ENCODE measurements at regions not wholly inside any gene's neighbourhood (a gene's known extent, or its start where the extent isn't known, plus 50 kb on each side); places are given as distances from the start of the nearest gene placed in this dataset.

DNA sequence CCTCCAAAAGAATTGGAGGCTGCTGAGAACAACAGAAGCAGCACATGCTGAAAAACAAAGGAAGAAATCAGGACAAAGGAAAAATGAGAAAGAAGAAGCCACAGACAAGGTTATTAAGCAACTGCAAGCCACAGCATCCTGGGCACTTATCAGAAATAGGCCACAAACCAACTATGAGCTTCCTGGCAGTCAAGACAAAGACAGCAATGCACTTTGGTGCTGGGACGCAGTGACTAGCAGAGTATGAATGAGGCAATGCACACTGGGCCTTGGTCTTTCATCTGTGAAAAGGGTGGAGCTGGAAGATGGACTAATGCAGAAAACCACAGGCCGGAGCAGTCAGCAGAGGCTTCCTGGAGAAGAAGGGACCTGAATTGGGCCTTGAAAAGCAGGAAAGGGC, 56.0 kb upstream of the LINGO1 start:
- Histone ChIP-seq H3K9me3 (no peaks in the 10 kb centered on the region), H3K27me3 (no peaks in the 10 kb centered on the region)
- TF ChIP-seq, protein P1, sequence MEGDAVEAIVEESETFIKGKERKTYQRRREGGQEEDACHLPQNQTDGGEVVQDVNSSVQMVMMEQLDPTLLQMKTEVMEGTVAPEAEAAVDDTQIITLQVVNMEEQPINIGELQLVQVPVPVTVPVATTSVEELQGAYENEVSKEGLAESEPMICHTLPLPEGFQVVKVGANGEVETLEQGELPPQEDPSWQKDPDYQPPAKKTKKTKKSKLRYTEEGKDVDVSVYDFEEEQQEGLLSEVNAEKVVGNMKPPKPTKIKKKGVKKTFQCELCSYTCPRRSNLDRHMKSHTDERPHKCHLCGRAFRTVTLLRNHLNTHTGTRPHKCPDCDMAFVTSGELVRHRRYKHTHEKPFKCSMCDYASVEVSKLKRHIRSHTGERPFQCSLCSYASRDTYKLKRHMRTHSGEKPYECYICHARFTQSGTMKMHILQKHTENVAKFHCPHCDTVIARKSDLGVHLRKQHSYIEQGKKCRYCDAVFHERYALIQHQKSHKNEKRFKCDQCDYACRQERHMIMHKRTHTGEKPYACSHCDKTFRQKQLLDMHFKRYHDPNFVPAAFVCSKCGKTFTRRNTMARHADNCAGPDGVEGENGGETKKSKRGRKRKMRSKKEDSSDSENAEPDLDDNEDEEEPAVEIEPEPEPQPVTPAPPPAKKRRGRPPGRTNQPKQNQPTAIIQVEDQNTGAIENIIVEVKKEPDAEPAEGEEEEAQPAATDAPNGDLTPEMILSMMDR (IDR thresholded peaks at IDR 0.05; ENCODE audit: low read depth, low read length), result no peak

DNA sequence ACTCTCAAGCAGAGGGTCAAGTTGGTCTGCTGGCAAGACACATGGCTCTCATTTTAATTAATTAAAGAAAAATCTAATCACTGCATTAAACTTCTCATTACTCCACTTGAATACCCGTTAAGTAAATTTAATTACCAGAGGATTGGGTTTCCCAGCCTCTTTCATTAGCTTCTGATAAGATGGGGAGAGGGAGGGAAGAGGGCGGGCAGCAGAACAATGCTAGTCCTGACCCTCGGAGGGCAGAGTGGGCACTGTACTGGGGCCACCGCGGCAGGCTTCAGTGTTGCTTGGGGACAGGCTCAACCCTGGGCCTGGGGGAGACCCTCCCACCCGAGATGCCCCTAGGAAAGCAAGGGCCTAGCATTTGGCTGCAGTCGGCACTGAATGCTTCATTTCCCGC, 55.6 kb upstream of the LINGO1 start:
- Histone ChIP-seq H3K36me3 (no peaks in the 10 kb centered on the region), H3K9me3 (no peaks in the 10 kb centered on the region), H3K4me3 (ENCODE audit: low read depth, low read length) (no peak overlapping the region), H3K4me1 (peaks cover 6% of the 10 kb centered on the region; the same call in 1 of the 2 replicates), H3K27me3 (no peaks in the 10 kb centered on the region)
- no peak for DNase-seq
- TF ChIP-seq, protein P1 (IDR thresholded peaks at IDR 0.05; ENCODE audit: low read depth, low read length), result no peak

More for the DNA sequence above, 56.0 kb upstream of the LINGO1 start:
- no peaks in the 10 kb centered on the region for H3K36me3 ChIP-seq
- no peak overlapping the region for H3K4me3 ChIP-seq (ENCODE audit: low read depth, low read length)
- peaks cover 6% of the 10 kb centered on the region; the same call in 1 of the 2 replicates for H3K4me1 ChIP-seq
- no peak for DNase-seq

DNA sequence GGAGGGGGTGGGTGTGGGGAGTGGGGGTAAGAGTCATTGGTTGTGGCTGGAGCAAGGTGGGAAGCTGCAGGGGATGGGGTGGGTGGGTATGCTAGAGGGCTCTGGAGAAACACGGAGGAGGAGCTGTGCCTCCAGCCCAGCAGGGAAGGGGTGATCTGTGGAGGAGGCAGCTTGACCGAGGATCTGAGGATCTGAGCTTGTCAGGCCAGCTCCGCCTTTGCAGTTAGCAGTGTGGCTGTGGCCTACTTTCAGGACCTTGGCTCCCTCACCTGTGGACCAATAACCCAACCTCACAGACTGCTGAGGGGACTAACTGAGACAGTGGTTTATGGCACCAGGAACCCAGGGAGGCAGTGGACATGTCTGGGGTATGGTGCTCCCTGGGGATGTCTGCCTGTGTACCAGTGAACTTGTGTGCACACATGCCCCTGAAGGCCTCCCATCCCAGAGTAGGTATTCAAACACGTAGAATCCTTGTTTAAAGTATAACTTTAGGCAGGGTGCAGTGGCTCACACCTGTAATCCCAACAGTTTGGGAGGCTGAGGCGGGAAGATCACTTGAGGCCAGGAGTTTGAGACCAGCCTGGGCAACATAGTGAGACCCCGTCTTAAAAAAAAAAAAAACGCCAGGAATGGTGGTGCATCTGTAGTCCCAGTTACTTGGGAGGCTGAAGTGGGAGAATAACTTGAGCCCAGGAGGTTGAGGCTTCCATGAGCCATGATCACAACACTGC, 52.5 kb upstream of the LINGO1 start:
- DNase-seq, result no peak
- H3K27me3 ChIP-seq, result no peaks in the 10 kb centered on the region
- no peak overlapping the region for H3K4me3 ChIP-seq (ENCODE audit: low read depth, low read length)
- H3K4me1 ChIP-seq, result peaks cover 6% of the 10 kb centered on the region; the same call in 1 of the 2 replicates
- no peaks in the 10 kb centered on the region for H3K9me3 ChIP-seq
- H3K36me3 ChIP-seq, result no peaks in the 10 kb centered on the region
- TF ChIP-seq, protein P1 (IDR thresholded peaks at IDR 0.05; ENCODE audit: low read depth, low read length), result no peak

DNA sequence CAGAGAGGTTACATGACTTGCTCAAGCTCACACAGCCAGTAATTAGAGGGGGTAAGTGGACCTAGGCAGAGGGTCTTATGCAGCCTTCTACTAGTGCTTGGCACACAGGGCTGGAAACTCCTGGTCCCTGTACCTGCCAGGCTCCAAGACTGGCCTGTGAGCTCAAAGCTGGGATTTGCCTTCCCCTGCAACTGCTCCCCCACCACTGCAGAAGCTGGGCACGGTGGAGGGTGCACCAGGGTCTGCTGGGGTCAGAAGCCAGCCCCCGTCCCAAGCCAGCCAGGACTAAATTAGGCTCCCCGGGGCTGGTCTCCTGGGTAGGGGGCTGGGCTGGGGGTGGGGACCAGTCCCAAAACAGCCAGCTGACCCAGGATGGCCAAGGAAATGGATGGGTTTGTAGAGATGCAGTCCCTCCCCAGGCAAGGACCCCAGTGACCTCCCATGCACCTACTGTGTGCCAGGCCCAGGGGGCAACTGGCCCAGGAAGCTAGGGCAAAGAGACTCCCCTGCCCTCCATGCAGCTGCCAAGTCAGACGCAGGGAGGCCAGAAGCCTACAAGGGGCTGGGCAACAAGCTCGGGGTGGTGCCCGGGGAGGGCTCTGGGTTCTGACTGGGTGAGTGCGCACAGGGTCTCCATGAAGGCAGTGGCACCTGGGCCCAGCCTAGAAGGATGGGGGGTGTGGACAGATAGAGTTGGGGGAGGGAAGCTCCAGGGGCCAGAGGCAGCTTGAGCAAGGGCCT, 51.8 kb upstream of the LINGO1 start:
- Histone ChIP-seq H3K4me1 (peaks cover 6% of the 10 kb centered on the region; the same call in 1 of the 2 replicates), H3K27me3 (no peaks in the 10 kb centered on the region), H3K4me3 (ENCODE audit: low read depth, low read length) (no peak overlapping the region), H3K9me3 (no peaks in the 10 kb centered on the region), H3K36me3 (no peaks in the 10 kb centered on the region)
- TF ChIP-seq, protein P1 (IDR thresholded peaks at IDR 0.05; ENCODE audit: low read depth, low read length), result no peak
- DNase-seq, result no peak

DNA sequence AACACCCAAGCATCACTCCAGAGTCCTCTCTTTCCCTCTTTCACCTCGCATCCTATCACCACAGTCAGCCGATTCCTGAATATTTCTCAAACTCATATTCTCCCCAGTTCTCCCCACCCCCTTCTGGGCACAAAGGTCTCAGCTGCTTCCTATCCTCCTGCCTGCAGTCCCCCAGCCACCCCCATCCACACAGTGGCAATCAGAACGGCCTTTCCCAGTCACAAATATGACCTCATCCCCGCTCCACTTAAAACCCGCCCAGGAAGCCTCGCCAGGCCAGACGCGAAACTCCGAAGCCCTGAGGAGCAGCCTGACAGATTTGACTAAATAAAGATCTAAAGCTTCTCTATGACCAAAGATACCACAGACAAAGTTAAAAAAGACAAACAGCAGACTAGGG, 49.9 kb upstream of the LINGO1 start:
- Histone ChIP-seq H3K27me3 (no peaks in the 10 kb centered on the region), H3K9me3 (no peaks in the 10 kb centered on the region), H3K4me1 (no peaks in the 10 kb centered on the region), H3K4me3 (ENCODE audit: low read depth, low read length) (no peak overlapping the region), H3K36me3 (no peaks in the 10 kb centered on the region)
- no peak for DNase-seq
- TF ChIP-seq, protein P1 (IDR thresholded peaks at IDR 0.05; ENCODE audit: low read depth, low read length), result no peak

Measured in BE2C (cell line).